CD4-positive, alpha-beta T cell treated with Interleukin-4 for 4 hours (primary cell): ENCODE measurements at regions not wholly inside any gene's neighbourhood (a gene's known extent, or its start where the extent isn't known, plus 50 kb on each side); places are given as distances from the start of the nearest gene placed in this dataset.
"Not testable (repeated sequence)": the region's sequence is repeated elsewhere in the genome, so short reads cannot be mapped to it uniquely, and the experiment has no call there.

Experiments used
- DNase-seq: peaks from one replicate; pipeline ENCODE4 v3.0.0-alpha.2; 2020

DNA sequence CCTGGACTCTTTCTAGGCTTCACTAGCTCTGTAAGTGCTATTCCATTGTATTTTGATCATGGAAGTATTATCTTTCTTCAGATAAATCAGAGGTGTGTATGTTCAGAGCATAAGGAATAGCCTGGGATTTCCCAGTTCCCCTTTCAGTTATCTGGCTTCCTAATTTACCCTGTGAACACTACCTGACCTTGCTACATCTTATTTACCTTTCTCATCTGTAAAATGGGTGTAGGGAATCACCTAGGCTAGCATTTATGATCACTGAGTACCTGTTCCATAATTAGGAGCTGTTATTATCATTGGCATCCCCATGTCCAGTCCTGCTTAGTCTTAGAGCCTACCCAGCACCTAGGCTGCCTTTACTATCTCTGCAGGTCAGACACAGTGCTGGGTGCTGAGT, 149.3 kb upstream of the NR2F2 start:
- DNase-seq: no peak

DNA sequence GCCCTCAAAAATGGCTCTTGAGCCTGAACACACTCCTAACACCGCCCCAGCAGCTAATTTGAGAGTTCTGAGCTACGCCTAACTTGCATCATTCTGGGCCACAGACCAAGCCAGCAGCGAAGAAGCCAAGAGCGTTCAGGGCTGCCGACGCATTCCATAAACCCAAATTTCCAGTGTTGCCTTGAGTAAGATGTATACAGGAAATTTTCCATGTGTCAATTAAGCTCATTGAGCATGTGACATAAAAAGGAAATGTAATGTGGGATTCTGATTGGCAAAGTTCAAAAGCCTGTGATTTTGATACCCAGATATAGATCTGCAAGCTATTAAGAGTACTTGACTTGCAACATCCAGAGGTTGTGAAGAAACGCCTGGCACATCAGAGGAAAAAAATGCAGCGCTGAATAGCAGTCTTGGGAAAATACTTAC, 148.6 kb upstream of the NR2F2 start:
- no peak for DNase-seq

DNA sequence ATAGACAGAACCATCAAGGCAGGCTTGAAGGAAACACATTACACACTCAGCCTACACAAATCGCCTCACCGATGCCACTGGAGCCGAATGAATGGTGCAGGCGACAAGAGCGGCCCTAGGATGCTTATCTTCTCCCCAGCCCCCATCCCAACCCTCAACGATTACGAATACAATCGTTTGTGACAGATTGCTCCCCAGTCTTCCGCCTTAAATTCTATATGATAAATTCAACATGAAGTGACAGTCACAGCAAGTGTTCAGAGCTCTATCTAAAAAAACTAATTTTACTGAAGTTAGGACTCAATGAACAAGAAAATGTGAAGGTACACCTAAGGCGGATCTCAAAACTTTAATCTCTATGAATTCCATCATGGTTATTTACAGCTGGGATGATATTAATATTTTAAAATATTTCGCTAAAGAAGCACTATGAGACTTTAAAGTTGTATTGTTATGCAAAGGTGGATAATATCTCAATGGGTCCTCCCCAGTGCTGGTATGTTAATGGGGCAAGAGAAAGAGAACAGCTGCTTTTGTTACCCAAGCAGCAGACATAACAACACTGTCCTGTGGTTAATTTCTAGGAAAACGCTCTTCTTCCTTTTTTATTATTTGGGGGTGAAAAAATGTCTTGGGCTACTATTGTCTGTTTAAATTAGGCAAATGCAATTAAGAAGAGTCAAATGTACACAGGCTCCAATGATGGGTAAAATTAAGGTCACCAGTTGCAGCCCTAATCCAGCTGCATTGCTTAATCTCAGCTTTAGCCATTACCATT, 147.6 kb upstream of the NR2F2 start:
- DNase-seq: no peak

DNA sequence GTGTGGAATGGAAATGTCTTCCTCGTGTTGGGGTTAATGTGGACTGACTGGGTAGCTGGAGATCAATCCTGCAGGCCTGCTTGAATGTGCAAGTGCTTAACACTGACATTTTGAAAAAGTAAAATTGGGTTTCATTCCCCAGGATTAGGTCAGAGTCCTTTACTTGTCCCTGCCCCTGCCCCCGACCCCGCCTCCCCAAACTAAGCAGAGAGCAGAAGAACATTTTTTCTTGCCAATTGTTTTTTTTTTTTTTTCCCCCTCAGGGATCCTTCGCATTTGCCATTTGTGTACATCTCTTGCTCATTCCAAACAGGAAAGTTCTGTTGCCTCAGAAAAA, 147.0 kb upstream of the NR2F2 start:
- no peak for DNase-seq

DNA sequence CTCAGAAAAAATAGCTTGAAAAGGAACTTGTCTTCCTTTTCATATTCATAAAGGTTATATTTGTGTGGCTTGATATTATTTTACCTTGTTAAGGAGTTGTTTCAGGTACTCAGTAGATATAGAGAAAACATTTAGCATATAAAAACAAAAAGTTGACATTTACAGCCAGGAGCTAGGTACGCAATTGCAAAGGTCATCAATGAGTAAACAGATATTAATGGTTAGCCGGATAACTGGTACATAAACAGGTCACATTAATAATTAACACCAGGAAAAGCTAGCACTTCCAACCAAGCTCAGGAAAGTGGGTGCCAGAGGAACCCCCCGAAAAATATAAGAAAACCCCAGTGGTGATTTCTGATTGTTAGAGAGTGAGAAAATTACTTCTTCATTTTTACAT, 146.6 kb upstream of the NR2F2 start:
- no peak for DNase-seq

DNA sequence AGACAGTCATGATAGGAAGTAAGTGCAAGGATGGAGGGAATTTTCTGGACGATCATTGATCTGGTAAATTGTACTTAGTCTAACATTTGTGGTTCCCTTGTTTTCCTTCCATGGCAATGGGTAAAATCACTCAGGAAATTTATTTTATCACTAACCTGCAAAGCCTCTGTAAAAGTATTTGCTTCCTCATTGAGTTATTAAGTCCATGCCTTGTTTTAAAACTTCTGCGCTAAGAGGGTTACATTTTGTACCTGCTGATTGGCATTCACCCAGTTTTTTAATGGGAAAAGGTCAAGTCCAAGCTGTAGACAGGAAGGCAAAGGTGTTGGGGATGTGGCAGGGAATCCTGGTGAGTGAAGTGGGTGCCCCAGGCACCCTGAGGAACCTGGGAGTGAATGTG, 146.2 kb upstream of the NR2F2 start:
- DNase-seq: no peak

DNA sequence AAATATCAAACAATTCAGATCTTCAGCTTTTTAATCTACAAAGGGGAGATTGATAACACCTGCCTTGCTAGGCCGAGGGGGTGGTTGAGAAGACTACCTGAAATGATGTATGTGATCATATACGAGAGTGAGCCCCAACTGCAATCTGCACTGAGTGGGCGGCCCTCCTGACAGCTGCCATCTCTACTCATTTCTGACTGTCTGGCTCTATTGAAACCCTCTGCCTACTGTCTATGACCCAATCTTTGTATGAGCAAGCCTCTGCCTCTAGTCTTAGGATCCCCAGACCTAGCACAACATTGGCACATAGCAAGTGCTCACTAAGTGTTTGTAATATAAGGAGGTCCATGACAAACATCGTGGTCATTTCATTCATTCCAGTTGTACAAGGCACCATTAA, 144.4 kb upstream of the NR2F2 start:
- no peak for DNase-seq

DNA sequence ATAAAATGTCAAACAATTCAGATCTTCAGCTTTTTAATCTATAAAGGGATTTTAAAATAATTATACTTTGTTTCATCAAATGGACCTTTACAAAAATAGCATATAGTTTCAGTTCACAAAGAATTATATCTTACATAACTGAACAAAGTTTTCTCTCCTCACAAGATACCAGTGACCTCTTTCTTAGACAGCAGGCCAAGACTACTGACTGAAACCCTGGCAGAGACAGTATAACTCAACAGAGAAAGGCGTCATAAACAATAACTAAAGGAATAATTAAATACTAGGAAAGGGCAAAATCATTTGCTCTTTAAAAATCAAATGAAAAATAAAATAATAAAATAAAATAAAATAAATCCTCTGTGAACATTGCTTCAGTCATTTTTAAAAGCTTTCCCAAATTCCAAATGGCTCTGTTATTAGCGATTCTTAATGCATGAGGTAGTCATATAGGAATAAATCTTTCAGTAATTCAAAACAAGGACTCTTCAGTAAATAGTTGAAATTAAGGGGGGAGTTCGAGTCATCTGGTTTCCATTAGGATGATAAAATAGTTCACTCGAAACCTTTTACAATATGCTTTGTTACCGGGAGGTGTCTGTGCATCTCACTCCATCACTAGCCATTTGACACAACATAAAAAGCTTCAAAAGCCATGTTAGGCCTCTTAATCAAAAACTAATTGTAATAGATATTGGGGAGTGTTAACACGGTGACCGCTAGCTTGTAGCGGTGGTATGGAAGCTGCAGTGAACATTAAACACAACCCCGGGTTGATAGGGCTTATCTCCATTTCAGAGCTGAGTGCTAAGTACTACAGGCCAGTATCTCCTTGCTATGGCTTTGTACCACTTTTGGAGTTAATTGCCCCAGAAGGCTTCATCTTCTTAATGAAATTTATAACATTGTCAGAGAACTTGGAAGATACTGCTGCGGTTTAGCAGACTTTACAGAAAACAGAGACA, 142.9 kb upstream of the NR2F2 start:
- DNase-seq: no peak

DNA sequence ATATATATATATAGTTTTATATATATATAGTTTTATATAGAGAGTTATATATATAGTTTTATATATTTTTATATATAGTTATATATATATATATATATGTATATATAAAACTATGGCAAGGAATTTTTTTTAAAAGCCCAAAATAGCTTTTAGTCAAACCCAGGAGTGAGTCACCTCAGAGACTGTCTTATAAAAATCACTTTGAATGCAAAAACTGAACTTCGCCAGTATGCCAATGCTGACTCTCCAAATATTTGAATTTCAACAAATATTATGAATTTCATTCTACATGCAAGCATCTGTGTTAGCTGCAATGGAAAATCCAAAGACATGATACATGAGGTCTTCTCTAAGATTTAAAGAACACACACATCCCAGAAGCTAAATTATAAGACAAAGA, 132.8 kb upstream of the NR2F2 start:
- no peak for DNase-seq

DNA sequence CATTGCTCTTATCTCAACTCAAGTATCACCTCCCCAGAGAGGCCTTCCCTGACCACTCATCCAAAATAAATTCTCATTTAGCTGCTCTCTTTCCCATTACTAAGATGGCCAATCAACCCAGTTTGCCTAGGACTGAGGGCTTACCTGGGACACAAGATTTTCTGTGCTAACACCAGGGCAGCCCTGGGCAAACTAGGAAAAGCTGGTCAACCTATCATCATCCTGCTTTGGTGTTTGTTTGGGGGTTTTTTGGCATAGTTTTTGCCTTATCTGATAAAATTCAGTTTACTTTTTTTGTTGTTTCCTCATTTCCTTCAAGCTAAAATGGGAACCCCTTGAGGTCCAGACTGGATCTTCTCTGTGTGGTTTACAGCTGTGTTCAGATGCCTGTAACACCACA, 131.4 kb upstream of the NR2F2 start:
- no peak for DNase-seq

DNA sequence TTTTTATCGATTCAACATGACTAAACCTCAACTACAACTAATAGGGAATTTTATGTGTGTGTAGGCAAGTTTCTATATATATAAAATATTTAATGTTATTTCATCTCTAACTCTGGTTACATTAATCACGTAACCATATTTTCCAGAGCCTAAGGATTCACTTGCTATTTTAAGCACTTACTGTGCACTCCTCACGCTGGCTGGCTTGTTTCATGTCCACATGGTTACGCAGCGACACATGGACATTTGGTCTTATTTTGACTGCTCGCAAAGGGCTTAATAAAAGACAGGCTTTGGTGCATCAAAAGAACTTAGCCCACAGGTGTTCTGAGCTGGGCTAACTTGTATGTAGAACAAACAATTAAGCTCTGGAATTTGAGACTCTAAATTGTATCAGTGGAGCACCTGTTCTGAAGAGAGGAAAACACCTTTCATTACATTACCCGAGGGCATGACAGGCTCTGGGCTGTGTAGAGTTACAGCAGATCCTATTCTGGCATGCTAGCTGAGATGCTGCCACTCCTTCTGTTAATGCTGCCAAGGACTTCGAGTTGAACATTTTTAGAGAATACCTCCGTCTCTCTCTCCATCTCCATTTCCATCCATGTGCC, 130.0 kb upstream of the NR2F2 start:
- no peak for DNase-seq

DNA sequence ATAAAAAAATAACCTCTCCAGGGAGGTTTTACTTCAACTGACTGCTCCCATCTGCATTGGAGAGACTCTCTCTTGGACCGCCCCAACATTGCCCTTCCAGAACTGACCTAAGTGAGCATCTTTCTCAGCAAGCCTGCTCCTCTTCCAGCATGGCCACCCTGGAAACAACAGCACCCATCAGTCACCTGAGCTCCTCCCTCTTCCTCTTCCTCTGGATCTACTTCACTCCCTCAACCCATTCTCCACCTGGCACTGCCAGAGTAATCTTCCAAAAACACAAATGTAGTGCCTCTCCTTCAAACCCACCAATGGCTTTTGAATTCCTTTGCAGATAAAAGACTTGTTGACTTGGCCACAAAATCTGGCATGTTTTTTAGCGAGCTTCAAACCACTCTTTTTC, 128.8 kb upstream of the NR2F2 start:
- no peak for DNase-seq

DNA sequence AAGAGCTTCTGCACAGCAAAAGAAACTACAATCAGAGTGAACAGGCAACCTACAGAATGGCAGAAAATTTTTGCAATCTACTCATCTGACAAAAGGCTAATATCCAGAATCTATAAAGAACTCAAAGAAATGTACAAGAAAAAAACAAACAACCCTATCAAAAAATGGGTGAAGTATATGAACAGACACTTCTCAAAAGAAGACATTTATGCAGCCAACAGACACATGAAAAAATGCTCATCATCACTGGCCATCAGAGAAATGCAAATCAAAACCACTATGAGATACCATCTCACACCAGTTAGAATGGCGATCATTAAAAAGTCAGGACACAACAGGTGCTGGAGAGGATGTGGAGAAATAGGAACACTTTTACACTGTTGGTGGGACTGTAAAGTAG, 124.9 kb upstream of the NR2F2 start:
- DNase-seq: not testable (repeated sequence)

DNA sequence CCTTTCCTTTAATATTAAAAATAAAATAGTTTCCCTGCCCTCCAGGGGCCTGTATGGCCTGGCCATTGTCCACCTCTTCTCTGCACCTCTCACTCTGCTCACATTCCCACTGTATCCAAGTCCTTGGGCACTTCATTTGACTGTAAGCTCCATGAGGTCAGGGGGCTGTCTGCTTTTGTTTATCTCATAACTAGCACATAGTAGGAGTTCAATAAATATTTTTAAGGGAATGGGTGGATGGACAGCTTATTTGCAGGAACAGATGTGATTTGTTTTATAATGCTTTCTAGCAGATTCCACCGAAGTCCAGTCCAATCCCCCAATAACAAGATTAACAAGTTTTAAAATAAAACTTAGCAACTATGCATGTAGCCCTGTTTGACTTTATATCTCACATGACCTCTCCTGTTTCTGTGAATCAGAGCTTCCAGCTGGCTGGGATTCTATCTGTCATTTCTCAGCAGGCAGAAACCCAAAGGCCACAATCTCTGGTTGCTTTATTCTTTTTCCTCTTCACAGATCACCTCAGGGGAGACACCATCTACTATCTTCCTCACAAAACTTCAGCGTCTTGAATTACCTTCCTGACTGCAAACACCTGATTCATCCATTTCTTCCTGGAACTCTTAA, 123.0 kb upstream of the NR2F2 start:
- no peak for DNase-seq

DNA sequence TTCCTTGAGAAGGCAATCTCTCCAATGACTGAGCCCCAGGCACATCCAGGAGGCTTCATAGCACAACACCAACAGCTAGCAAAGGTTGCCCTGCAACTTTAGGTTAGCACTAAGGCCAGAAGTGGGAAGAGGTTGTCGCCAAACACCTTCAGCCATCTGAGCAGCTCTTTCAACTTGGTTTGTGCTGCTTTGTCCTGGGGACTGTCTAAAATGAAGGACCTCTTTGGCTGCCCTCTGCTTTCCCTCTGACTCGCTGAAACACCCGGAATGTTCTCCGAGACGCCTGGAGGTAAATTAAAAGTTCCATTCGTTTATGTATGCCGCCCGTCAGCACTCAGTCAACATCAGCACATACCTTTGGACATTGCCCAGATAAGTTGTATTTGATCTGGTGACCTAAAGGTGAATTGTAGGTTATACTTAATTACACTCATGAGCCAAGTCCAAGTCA, 121.2 kb upstream of the NR2F2 start:
- DNase-seq: no peak

DNA sequence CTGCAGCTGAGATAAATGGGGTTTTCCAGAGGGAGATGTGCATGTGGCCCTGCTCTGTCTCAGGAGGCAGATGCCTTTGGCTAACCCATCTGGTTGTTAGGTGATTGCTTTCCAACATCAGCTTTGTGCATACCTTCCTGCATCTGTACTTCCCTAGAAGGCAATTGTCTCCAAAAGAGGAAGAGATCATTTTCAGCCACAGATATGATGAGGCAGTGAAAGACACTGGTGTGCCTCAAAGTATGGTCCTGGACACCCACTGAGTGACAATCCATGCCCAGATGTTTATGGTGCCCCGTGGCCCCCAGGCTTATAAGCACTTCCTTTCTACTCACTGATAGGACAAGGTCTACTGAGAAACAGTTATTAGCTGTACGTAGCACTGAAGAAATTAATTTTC, 117.5 kb upstream of the NR2F2 start:
- DNase-seq: no peak

DNA sequence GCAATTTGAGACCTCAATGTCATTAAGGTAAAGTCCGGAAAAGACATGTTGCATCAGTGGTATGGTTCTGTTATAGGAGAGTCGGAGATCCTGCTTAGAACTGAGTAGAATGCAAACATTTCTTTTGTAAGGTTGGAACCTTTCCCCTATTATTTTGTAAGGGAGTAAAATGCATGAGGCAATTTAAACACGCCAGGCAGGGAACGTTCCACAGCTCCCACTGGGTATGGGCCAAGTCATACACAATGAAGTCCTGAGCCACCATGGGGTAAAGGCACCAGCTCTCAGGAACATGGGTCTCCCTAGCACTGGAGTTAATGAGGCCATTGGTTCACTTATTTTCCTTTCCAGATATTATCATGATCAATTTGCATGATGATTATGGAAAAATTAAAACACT, 116.6 kb upstream of the NR2F2 start:
- no peak for DNase-seq

DNA sequence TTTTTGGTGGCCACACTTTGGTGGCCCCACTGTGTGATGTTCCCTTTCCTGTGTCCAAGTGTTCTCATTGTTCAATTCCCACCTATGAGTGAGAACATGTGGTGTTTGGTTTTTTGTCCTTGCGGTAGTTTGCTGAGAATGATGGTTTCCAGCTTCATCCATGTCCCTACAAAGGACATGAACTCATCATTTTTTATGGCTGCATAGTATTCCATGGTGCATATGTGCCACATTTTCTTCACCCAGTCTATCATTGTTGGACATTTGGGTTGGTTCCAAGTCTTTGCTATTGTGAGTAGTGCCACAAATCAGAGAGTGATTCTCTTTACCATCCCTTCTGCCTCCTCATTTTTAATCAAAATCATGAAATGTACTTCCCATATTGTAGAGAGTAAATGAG, 114.0 kb upstream of the NR2F2 start:
- not testable (repeated sequence) for DNase-seq

DNA sequence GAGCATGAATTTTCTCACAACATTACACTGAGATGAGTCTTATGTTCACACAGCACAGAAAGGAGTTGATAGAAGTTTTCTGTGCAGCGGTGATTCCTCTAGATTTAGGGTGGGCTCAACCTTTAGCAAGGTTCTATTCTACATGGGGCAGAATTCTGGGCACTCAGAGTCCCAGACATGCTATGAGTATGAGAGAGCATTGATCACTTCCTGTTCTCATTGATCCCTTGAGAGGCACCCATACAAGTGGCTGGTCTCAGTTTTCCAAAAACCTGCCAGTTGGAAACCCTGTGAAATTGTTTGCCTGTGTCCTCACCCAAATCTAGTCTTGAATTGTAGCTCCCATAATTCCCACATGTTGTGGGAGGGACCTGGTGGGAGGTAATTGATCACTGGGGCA, 112.5 kb upstream of the NR2F2 start:
- no peak for DNase-seq

DNA sequence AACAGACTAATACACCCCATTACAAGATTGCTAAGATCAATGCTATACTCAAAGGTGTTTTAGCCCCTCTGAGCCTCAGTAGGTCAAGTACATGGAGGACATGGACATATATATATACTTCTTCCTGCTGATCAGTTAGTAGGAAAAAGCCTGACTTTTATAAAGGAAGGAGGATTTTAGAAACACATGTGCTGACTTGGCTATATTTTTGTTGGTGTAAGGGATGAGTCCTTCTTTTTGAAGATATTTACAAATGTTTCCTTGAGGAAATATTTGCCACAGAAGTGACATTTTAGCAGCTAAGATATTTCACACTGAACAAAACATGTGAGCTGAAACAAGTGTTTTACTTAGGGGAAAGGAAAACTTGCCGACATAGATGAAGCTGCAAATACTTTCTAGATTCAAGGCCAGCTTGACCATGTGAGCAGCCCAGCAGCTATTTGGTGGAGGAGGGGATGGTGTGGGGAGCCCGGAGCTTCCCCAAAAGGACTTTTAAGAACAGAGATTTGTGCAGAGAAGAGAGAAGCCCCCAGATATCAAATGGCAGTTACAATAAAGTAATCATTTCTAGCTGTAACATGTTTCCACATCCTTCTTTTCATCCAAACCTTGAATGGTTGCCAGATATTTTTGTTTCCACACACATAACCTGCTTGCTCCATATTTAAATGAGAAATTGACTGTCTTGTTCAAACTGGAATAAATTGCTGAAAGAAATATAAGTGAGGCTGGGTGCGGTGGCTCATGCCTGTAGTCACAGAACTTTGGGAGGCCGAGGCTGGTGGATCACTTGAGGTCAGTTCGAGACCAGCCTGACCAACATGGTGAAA, 111.7 kb upstream of the NR2F2 start:
- no peak for DNase-seq

DNA sequence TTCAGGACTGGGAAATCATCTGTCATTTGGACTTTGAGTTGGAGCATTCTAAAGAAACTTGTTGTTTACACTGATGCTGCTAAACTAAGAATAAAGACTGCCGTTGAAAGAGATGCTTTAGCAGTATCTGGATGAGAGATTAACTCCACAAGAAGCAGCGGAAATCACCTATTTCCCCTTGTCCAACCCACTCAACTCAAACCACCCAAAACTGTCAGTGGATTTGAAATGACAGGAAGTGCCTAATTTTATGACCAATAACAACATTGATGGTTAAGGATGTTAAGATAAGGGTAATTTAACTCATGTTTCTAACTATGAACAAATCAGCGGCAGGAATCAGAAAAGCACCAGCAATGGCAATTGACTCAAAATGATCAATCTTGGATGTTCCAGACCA, 110.8 kb upstream of the NR2F2 start:
- no peak for DNase-seq

DNA sequence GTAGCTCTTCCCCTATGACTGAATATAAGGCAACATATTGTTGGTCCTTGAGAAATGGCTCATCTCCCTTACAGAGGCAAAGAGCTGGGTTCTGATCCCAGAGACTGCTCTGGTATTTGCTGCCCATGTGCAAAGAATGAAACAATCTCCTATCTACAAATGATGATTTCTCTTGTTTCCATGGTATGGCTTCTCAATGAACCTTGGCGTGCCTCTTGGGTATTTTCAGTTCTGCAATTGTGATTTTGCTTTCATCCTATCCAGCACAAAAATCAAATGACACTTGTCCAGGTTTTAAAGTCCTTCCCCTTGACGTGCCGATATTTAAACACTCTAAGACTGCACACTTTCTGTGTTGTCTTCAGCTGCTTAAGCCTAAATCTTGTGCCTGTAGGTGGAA, 109.8 kb upstream of the NR2F2 start:
- no peak for DNase-seq
